GM10266 (cell line): ENCODE measurements at regions not wholly inside any gene's neighbourhood (a gene's known extent, or its start where the extent isn't known, plus 50 kb on each side); places are given as distances from the start of the nearest gene placed in this dataset.

Source experiments
- DNase-seq: peaks from one replicate; pipeline ENCODE4 v3.0.0; 2012; ENCODE audit errors: extremely low spot score
- TF ChIP-seq, protein P1 (sequence below): IDR thresholded peaks from 2 replicates; pipeline ENCODE4 v1.5.1; 2012; ENCODE audit warnings: mild to moderate bottlenecking, low read depth; ENCODE audit not compliant: control insufficient read depth, insufficient read depth; ENCODE audit errors: missing control alignments

DNA sequence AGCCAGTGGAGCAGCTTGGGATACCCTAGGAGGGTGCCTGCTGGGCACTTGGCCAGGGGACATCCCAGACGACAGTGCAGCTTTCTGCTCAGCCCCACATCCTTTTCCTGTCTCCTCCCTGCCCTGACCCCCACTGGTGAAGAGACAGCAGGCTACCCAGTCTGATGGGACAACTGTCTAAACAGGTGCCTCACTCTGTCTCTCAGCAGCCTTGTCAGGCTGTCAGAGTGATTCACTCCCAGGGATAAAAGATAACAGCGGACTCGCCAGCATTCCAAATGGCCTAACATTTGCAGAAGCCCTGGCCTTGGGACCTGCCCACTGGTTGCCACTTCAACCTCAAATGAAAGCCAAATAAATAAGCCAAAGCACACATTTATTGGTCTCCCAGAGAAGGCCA, 318.6 kb upstream of the PLET1 start:
- TF ChIP-seq, protein P1, sequence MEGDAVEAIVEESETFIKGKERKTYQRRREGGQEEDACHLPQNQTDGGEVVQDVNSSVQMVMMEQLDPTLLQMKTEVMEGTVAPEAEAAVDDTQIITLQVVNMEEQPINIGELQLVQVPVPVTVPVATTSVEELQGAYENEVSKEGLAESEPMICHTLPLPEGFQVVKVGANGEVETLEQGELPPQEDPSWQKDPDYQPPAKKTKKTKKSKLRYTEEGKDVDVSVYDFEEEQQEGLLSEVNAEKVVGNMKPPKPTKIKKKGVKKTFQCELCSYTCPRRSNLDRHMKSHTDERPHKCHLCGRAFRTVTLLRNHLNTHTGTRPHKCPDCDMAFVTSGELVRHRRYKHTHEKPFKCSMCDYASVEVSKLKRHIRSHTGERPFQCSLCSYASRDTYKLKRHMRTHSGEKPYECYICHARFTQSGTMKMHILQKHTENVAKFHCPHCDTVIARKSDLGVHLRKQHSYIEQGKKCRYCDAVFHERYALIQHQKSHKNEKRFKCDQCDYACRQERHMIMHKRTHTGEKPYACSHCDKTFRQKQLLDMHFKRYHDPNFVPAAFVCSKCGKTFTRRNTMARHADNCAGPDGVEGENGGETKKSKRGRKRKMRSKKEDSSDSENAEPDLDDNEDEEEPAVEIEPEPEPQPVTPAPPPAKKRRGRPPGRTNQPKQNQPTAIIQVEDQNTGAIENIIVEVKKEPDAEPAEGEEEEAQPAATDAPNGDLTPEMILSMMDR: no peak
- DNase-seq: no peak

DNA sequence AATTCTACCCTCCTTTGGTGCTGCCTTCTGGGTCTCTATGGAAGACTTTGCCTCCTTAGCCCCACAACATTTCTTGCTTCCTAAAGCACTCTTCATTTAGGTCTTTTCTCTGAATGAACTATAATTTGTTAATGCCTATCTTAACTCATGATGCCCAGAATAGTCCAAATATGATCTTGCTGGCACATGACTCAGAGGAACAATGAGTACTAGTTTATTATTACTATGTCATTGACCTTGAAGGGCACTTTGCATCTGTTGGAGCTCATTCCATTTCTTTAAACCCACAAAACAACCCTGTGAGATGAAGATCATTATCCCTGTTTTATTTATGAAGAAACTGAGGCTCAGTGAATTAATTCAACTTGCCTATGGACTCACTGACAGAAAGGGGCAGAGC, 320.2 kb upstream of the PLET1 start:
- DNase-seq: no peak
- TF ChIP-seq, protein P1: no peak

DNA sequence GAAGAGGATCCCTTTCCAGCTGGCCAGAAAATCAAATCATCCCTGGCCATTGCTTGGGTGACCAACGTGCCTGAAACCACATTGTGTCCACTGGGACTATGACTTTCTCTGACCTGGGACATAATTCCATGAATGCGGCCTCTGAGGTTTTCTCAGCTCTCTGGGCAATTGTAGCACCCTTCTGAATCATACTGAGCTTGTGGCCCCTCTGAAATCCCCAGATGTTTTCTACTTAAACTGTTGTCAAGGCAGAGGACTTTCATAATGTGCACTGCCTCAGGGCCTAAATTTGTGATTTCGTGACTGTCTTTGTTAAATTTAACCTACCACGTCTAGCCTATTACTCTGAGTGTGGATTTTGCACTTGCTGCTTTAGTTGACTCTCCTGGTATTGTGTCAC, 321.1 kb upstream of the PLET1 start:
- TF ChIP-seq, protein P1: no peak
- DNase-seq: no peak

- no peak for DNase-seq
- TF ChIP-seq, protein P1: no peak
These were observed 321.7 kb upstream of the PLET1 start for GRCh38 chr11:112582366-112582765.

- DNase-seq: peak; percentile 49
- TF ChIP-seq, protein P1: no peak
These were observed 322.7 kb upstream of the PLET1 start for GRCh38 chr11:112583261-112583893.

DNA sequence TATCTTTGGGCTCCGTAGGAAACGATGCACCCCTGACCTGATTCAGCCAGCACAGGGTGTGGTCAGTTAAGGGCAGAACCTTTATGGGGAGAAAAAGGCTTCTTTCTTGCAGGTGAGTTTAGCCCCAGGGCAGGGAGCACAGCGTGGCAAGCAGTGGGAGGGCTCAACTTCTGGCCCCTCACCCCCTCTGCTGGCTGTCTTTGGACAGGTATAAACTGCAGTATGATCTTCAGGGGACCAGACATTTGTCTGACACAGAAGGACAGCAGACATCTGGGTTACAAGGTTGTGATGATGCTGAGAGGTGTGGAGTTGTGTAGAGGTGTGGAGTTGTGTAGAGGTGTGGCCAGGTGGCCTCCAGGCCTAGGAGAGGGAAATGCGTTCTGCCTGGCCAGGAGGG, 324.0 kb upstream of the PLET1 start:
- DNase-seq: no peak

DNA sequence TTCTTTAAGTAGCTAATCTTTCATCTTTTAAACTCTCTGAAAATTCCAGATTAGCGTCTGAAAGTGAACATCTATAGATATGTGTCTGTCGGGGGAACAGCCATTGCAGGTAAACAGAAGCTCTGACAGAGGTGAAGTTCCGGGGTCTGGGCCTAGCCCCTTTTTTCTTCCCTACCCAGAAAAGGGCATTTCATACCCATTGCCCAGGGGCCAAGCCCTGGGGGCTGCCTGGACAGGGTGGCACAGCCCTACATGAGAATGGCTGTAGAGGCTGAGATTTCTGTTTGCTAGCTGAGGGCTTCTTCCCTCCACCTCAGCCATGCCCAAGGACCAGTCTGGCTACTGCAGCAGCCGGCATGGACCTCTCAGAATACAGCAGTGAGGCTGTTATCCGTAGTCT, 327.0 kb upstream of the PLET1 start:
- DNase-seq: no peak
- TF ChIP-seq, protein P1: peak; percentile 16

More for the DNA sequence above, 324.0 kb upstream of the PLET1 start:
- TF ChIP-seq, protein P1: peak; percentile 12
